Right kidney (tissue), 1 donor: ENCODE measurements at regions not wholly inside any gene's neighbourhood (a gene's known extent, or its start where the extent isn't known, plus 50 kb on each side); places are given as distances from the start of the nearest gene placed in this dataset.
"Not testable (repeated sequence)": the region's sequence is repeated elsewhere in the genome, so short reads cannot be mapped to it uniquely, and the experiment has no call there.

ENCODE experiments used
- DNase-seq: peaks from one replicate; pipeline ENCODE4 v3.0.0-alpha.2; 2016

DNA sequence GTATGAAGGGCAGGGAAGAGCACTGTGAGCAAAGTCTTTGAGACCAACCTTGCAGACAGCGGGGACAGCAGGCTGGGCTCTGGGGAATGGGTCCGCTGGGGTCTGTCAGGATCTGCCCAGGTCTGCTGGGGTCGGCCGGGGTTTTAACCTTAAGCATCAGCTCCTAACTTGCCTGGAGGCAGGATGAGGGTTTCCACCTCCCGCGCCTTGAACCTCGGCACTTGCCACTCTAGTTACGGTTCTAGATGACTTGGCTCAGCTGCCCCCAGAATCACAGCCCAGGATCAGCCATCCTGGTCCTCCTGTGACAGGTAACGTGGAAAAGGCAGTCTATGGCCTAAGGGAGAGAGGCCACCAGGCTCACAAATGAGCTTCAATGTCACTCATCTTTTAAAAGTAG, 50.4 kb upstream of the CACUL1 start:
- DNase-seq: no peak

DNA sequence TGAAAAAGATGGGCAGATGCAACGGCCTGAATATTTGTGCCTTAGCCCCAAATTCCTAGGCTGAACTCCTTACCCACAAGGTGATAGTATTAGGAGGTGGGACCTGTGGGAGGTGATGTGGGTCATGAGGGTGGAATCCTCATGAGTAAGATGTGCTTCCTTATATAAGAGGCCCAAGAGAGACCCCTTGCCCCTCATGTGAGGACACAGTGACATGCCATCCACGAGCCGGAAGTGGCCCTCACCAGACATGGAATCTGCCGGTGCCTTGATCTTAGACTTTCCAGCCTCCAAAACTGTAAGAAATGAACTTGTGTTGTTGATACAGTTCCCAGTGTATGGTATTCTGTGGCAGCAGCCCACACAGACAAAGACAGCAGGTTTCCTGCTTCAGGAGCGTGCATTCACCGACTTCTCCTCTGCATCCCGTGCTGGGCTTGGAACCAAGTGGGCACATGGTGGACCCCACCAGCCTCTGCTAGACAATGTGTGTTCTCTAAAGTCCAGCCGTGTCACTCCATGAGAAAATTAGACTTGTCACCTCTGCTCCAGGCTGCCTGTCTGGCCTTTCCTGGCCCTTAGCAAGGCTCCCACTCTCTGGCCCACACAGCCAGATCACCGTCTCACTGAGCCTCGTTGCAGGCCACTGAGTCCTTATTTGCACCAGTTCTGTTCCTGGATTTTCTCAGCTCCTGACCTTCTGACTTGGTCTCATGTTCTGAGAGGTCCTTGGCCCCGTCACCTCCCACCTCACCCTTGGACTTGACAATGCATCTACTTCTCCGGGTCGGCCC, 52.9 kb upstream of the CACUL1 start:
- no peak for DNase-seq

DNA sequence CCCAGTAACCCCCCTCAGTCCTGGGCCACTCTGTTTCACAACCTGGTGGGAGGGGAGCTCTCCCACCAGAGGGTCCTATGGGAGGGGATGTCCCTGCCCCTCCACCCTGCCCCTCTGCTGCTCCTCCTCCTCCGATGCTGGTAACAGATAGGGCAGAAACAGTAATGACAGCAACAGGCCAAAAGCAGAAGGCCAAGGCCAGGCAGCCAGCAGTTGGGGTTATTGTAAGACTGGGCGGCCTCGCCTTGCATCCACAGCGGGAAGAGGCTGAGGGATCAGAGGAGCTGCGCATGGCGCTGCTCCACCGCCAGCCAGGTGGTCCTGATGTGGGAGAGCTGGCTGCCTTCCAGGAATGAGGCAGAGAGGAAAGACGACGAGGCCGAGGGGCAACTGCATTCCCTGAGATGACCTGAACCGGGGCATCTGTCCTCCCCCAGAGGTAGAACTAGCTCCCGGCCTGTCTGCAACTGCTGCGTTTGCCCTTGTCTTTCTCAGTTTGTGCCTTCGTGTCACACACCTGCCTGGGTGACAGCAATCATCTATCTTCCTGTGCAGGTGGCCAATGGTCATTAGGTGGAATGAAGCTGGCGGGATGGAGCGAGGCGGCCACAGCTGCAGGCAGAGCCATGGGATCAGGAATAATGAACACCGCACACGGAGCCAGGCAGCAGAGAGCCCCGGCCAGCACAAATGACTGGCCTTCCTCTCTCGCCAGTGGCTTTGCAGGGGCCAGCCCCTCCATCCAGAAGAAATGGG, 54.0 kb upstream of the CACUL1 start:
- peak; percentile 28 for DNase-seq

DNA sequence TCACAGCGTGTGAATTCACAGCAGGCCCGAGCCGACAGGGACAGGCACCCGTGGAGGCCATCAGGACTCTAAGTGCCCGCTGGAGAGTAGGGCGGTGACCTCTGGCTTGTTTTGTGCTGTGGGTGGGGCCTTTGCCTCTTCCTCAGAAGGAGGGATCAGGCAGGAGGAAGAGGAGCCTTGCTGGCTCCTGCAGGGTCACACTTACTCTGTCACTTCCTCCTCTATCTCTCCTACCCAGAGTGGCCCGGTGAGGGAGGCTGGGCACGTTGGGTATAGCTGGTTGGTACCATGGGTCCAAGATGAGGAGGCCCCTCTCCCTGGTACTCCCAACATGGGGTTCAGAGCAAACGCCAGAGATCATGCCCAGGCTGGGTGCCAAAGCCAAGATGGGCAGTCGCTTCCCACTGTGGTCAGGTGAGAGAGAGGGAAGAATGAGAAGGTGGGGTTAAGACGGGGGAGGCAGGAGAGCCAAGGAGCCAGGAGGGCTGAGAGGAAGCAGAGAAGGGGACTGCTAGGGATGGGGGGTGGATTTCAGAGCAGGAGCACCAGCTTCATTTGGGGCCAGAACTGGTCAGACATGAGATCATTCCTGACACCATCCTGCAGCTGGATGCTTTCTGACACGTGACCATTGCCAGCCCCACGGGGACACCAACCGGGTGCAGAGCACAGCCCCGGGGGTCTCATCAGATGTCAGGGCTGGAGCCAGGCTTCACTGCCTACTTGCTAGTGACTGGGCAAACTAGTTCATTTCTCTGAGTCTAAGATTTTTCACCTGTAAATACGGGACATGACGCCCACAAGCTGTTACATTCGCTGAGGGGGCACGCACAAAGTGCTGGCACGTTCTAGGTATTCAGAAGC, 54.8 kb upstream of the CACUL1 start:
- peak; percentile 23 for DNase-seq

DNA sequence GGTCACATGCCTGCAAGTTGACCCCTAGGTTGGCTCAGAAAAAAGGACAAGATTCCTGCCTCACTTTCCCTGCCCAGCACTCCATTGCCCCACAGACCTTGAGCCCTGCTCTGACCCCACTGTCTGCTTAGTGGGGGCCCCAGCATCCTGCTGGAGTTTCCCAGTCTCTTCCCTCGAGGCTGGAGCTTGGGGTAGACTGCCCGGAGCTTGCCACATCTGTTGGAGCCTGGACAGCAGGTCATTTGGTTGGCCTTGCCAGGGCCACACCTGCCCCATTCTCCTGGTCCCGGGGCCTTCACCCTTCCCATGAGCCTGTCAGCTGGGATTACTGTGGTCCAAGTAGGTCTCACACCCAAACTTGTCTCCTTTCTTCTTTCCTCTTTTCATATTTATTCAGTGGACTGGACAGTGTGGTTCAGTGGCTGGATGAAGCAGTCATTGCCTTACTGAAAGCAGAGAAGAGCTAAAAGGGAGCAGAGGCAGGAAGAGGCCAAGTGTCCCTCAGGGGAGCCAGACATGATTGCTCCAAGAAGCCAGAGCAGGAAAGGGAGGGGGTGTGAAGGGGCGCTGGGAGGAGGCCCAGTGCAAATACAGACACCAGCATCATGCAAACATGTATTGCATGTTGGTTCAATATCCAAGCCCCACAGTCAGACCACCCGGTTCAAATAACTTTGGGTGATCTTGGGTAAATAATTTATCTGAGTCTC, 56.2 kb upstream of the CACUL1 start:
- no peak for DNase-seq

DNA sequence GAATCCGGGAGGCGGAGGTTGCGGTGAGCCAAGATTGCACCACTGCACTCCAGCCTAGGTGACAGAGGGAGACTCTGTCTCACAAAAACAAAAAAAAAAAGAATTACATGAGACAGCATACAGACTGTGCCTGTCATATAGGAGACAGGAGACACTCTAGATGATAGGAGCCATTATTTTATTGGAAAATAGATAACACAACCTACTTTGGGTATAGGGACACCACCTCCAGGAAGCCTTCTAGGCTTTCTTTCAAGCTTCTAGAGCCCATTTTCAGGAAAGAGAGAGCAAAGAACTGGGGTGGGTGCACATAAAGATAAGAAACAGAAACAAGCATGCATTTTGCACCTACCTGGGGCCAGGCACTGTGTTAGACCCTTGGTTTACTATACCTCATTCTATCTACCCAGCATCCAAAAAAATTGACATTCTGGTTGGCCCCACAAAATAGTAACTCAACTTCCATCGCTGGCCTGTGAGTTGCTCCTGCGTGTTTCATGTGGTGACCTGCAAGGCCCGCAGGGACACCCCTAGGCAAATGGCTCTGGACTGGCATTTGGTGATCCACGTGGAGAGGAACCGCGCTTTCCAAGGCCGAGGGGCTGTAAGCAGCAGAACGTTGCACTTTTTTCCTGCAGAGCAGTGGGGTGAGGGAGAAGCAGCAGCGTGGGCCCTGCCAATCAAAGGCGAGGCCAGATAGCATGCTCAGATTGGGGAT, 57.1 kb upstream of the CACUL1 start:
- no peak for DNase-seq

DNA sequence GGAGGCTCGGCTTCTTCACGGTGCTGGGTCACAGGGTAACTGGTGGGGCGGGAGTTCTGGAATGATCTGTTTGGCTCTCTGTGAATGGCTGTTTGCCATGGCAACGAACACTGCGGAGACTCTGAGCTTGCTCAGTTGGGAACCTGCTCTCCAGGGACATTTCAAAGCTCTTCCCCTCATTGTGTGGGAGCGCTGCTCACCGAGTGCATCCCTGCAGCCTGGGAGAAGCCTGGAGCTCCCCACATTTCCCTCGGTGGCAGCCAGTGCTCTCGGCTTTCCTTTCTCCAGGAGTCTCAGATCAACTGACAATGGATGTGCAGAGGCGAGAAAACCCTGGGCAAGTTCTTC, 57.6 kb upstream of the CACUL1 start:
- DNase-seq: no peak

DNA sequence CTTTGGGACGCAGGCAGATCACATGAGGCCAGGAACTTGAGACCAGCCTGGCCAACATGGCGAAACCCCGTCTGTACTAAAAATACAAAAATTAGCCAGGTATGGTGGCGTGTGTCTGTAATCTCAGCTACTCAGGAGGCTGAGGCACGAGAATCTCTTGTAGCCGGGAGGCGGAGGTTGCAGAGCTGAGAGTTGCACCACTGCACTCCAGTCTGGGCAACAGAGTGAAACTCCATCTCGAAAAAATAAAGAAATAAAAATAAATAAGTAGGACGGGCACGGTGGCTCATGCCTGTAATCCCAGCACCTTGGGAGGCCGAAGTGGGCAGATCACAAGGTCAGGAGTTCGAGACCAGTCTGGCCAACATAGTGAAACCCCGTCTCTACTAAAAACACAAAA, 58.2 kb upstream of the CACUL1 start:
- DNase-seq: not testable (repeated sequence)

DNA sequence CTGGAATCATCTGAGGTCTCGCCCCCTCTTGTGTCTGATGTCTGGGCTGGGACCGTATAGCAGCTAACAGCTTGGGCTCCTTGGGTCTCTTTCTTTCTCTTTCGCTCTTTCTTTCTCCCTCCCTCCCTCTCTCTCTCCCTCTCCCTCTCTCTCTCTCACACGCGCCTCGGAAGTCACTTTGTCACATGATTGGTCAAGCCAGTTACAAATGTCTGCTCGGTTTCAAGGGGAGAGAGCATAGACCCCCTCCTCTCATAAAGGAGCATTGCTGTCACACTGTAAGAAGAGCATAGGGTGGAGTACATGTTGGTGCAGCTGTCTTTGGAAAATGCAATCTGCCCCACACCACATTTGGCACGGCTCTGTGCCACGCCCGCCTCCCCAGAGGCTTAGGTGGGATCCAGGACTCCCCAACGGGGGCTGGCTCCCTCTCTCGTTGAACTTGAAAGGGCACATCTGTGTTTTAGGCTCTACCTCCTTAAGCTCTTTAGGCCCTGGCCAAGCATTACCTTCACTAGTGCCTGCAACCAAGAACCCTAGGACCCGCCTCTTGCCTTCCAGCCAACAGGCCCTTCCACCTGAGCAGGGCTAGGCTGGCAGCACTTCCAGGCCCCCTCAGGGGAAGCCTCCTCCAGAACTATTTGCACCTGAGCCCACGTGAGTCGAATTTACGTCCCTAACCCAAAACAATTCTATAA, 61.9 kb upstream of the CACUL1 start:
- no peak for DNase-seq

DNA sequence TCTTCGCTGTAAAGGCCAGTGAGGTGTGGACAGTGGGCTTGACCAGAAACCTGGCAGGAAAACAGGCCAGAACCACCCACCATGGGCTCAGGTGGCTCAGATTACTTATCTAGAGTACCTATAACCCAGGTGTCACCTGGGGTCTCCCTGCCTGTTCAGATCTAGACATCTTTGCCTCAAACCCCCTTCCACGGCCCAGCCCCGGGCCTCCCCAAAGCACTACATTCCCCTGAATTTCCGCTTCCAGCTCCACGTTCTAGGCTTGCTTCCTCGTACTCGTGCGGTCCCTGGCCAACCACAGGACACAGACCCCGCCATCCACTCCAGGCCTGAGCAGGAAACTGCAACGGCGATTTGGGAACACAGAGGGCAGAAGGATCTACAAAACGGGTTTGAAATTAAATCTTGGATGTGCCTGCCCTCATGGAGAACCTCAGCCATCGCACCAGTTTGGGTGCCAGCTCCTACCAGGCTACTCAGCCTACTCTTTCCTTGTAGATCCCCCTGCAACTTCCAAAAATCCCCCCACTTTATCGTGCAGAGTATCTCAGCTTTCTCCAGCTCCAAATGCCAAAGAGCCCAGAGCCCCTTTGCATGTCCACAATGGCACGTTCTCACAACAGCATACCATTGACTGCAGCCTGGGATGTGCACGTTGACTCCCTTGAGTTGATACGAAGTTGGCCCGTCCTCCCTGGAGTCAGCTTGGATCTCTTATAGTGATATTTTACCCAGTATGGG, 62.7 kb upstream of the CACUL1 start:
- no peak for DNase-seq

DNA sequence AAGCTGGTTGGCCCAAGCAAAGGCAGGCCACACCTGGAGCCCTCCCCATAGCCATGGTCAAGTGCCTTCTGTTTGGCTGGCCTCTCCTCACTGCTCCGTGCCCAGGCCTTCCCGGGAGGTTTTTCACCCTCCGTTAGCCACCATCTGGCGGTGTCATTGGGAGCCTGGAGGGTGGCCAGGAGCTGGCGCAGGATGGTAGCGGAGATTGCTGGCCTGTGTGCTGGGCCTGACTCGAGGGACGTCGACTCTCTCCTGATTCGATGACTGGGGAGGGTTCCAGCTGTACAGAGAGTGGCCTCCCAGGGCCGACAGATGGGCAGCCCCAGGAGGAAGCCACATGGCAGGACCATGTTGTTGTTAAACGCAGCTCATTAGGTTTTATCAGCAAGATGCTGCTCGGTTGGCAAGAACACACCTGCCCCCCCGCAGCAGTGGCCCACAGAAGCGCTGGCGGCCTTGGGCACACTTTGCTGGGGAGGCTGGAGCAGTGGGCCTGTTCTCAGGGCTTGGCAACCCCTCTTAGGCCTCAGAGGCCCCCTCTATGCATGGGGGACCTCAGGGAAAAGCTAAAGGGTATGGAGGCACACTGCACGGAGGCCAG, 64.0 kb upstream of the CACUL1 start:
- no peak for DNase-seq

DNA sequence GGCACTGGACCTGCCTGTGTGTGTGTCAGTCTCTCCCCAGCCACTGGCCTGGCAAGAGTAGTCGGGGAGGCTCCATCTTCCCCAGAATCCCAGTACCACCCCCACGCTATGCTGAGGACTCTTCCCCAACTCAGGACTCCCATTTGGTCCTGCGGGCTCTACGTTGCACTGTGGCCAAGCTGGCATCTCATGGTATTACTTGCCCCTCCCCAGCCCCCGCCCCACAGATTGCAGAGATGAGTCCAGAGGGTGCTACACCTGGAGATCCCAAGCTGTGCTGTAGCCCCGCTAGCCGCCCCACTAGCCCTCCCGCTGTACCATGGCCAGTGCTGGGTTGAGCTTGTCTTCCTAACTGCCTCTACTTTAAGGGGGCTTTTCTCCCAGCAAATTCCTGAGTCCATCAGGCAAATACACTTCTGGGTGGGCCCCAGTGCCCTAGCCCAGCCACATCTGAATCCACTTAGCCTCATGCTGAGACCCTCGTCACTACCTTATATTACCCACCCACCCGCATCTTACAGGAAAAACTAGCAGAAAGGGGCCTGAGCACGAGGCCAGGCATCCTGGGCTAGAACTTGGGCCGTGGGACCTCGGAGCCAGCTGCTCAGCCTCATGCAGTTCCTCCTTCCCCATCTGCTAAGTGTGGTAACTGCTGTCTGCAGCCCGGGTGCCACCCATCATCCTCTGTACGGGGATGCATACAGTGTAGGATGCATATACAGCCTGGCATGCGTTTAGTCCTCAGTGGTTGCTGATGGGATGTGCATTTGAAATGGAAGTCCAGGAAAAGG, 65.8 kb upstream of the CACUL1 start:
- DNase-seq: no peak

DNA sequence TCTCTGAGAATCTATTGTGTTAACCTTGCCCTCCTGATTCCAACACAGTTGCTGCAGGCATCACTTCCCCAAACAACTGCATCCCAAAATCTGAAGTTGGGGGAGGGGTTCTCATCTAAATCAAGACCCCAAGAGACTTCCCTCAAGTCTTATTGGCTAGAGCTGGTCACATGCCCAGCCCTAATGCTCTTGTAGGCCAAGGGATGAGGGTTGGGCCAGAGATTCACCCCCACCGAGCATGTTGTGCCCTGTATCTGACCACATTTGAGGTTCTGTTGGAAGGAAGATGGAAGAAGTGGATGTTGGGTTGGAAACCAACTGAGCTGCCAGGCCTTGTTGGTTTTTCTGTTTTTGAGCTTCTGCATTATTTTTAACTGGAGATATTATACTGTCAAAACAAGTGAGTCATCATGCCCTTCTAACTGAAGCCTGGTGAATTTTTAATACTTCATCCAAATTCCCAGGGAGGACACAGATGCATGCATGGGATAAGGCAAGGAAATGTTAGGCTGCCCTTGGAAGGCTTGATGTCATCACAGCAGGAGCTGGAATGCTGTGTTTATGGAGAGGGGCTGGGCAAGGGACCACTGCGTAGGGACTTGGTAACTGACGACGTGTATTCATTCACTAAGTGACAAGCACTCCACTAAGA, 68.6 kb upstream of the CACUL1 start:
- no peak for DNase-seq

DNA sequence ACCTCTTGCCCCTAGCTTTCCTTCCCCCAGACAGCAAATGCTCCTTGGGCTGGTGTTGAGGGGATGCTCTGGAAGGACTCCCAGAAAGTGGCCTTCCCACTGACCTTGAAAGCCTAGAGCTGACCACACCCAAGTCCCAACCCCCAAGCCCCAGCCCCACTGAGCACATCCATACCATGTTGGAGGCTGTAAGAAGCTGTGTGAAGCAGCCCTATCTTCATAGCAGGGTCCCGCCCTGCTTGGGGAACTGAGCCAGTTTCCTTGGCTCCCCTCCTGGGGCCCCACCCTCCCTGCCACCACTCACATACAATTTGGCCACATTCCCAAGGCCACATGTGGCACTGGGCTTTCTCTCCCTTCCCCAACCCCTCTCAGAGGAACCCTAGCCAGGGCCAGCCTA, 72.3 kb upstream of the CACUL1 start:
- no peak for DNase-seq

DNA sequence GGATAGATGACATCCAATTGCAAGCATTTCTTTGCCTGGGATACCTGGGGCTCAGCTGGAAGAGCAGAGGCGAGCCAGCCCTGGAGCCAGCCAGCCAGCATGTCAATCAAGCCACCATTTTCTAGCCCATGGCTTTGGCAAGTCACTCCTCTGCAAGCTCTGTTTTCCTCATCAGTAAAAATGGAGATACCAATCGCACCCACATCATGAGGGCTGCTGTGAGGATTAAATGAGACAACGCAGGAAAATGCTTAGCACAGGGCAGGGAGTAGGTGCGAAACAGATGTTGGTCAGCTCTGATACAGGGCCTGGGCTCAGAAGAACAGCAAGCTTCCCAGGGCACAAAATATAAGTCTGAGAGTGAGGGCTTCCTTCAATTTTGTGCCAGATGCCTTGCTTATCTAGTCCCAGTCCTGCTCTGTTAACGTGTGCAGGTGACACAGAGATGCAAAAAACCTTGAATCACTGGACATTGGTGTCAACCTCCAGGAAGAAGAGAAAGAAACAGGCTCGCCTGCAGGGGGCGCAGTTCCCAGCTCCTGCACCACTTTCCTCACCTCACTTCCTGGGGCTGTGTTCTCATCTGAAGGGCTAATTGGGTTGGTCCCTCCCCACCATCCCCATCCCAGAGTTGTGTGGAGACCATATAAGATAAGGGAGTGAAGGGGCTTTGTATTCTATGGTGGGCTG, 72.8 kb upstream of the CACUL1 start:
- DNase-seq: no peak

DNA sequence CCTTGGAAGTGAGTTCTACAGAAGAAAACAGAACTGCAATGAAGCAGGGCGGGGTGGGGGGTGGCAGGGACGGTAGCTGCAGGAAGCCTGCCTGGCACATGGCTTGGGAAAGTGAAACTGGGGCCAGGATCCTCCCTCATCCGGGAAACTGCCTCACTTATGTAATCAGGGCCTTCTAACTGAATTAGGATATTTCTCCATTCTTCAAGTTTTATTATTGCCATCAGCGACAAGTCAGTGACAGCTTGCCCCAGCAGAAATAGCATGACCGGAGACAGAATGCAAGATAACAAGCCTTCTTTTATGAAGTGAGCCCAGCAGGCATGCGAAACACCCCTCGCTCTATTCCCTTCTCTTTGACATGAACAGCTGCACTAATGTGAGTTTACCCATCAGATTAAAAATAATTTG, 77.5 kb upstream of the CACUL1 start:
- DNase-seq: no peak

DNA sequence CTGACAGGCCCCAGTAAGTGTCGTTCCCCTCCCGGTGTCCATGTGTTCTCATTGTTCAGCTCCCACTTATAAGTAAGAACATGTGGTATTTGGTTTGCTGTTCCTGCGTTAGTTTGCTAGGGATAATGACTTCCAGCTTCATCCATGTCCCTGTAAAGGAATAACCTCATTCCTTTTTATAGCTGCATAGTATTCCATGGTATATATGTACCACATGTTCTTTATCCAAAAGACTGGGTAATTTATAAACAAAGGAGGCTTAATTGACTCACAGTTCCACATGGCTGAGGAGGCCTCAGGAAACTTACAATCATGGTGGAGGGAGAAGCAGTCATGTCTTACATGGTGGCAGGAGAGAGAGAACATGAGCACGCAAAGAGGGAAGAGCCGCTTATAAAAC, 79.6 kb upstream of the CACUL1 start:
- DNase-seq: not testable (repeated sequence)
